Esophagus squamous epithelium (tissue), 5 donors: ENCODE measurements at regions not wholly inside any gene's neighbourhood (a gene's known extent, or its start where the extent isn't known, plus 50 kb on each side); places are given as distances from the start of the nearest gene placed in this dataset.

ENCODE experiments used
- DNase-seq: peaks from one replicate; lab custom pipeline; 2025; lab: John Stamatoyannopoulos, UW
- H3K27ac ChIP-seq, 4 donors: fragments of 200-600 bp; sonication (generic); one replicate each; pipeline ENCODE4 v1.5.1; 2016 to 2019; ENCODE audit warnings: mild to moderate bottlenecking in 1 of 4
- H3K27me3 ChIP-seq, 4 donors: fragments of 200-600 bp; sonication (generic); 1 replicate in 3 of 4; 2 replicates in 1 of 4; pipeline versions ENCODE4 v1.5.1 to v1.6.0; 2017 to 2021; ENCODE audit warnings: antibody characterized with exemption in 1 of 4
- H3K36me3 ChIP-seq, 3 donors: fragments of 200-600 bp; sonication (generic); one replicate each; pipeline ENCODE4 v1.5.1; 2016 to 2019
- H3K4me1 ChIP-seq, 3 donors: fragments of 200-600 bp; sonication (generic); one replicate each; pipeline ENCODE4 v1.5.1; 2017 to 2019
- H3K4me3 ChIP-seq, 4 donors: fragments of 200-600 bp; sonication (generic); 1 replicate in 3 of 4; 2 replicates in 1 of 4; pipeline ENCODE4 v1.5.1; 2016 to 2019; ENCODE audit warnings: mild to moderate bottlenecking in 2 of 4, moderate library complexity in 1 of 4
- H3K9me3 ChIP-seq, 3 donors: fragments of 200-600 bp; sonication (generic); one replicate each; pipeline ENCODE4 v1.5.1; 2016 to 2019
- POLR2A ChIP-seq, 4 donors: fragments of 450-650 bp; IDR thresholded peaks; one replicate each; pipeline ENCODE4 v1.6.1; 2017; ENCODE audit warnings: antibody characterized with exemption in 4 of 4, mild to moderate bottlenecking in 4 of 4, moderate library complexity in 3 of 4
- WGBS, 2 donors: methylation state at CpG; one replicate each; pipeline ENCODE4 v1.1.5; 2018; 5-methylcytosine and 5-hydroxymethylcytosine counted together
- intact Hi-C: fragments of 100-400 bp; cut with DNase I; formaldehyde crosslinking; loops from one replicate; pipeline ENCODE4 v1.15.0; 2022
- TF ChIP-seq, protein P1 (sequence below), 6 experiments: fragments of 450-650 bp in 4 of 6; fragments of 200-600 bp in 2 of 6; sonication (generic) in 2 of 6; IDR thresholded peaks; one replicate each; pipeline ENCODE4 v1.5.1; 2016 to 2019; ENCODE audit warnings: antibody characterized with exemption in 6 of 6, mild to moderate bottlenecking in 4 of 6, moderate library complexity in 4 of 6
- donor health status: DM: yes; HTN: yes; CAD: no.

DNA sequence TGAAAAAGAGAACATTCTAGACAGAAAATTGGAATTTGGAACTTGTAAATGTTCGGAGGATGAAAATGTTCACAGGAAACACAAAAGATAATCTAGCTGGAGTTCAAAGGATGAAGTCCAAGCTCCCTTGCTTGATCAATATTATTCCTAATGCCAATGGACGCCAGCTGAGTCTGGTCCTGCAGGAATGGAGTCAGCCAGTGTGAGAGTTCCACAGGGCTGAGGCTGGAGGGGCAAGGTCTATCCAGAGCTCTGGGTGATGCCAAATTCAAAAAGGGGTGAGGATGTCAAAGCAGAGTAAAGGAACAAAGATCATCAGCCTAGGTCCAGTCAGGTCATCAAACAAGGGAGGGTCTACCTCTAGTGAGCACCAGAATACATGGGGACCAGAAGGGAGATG lies 78.5 kb upstream of the CTNNA2 start:
- H3K4me3 ChIP-seq: no peak overlapping the region
- H3K27ac ChIP-seq: no peak overlapping the region
- H3K4me1 ChIP-seq: no peaks in the 10 kb centered on the region
- intact Hi-C loops: no loop called here
- no peaks in the 10 kb centered on the region for H3K36me3 ChIP-seq
- no peaks in the 10 kb centered on the region for H3K27me3 ChIP-seq
- TF ChIP-seq POLR2A (IDR thresholded peaks at IDR 0.05): no peak
- TF ChIP-seq, protein P1, sequence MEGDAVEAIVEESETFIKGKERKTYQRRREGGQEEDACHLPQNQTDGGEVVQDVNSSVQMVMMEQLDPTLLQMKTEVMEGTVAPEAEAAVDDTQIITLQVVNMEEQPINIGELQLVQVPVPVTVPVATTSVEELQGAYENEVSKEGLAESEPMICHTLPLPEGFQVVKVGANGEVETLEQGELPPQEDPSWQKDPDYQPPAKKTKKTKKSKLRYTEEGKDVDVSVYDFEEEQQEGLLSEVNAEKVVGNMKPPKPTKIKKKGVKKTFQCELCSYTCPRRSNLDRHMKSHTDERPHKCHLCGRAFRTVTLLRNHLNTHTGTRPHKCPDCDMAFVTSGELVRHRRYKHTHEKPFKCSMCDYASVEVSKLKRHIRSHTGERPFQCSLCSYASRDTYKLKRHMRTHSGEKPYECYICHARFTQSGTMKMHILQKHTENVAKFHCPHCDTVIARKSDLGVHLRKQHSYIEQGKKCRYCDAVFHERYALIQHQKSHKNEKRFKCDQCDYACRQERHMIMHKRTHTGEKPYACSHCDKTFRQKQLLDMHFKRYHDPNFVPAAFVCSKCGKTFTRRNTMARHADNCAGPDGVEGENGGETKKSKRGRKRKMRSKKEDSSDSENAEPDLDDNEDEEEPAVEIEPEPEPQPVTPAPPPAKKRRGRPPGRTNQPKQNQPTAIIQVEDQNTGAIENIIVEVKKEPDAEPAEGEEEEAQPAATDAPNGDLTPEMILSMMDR (IDR thresholded peaks at IDR 0.05): no peak
- H3K9me3 ChIP-seq: peaks cover 0 to 13% (median 0%) of the 10 kb centered on the region in 3 donors
- WGBS, 2 donors: 72% methylated on average over 2 of the region's 2 CpGs
- DNase-seq: no peak

DNA sequence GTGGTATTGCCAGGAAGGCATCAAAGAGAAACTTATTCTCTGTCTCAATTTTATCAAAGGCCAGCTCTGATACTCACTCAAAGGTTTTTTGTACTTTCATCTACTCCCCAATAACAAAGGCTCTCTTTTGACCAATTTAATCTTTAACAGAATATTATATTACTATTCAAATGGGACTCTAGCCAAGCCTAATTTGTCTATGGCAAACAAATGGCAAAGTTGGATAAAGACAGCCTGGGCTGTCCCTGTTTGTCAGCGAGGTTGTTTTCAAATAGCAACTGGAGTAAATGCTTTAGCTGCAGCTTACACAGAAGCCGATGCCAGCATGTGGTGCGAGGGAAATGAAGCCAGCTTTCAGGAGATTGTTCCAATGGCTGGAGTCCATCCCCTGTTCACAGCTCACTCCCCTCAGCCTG lies 80.1 kb upstream of the CTNNA2 start:
- H3K27ac ChIP-seq: no peak overlapping the region
- peaks cover 0 to 11% (median 0%) of the 10 kb centered on the region in 3 donors for H3K9me3 ChIP-seq
- H3K4me1 ChIP-seq: no peaks in the 10 kb centered on the region
- no peaks in the 10 kb centered on the region for H3K36me3 ChIP-seq
- TF ChIP-seq POLR2A (IDR thresholded peaks at IDR 0.05): no peak
- TF ChIP-seq, protein P1 (IDR thresholded peaks at IDR 0.05): no peak
- no peak for DNase-seq
- intact Hi-C loops: no loop called here
- no peaks in the 10 kb centered on the region for H3K27me3 ChIP-seq
- no peak overlapping the region for H3K4me3 ChIP-seq
- WGBS, 2 donors: 20 to 57% methylated on average over 3 of the region's 3 CpGs

DNA sequence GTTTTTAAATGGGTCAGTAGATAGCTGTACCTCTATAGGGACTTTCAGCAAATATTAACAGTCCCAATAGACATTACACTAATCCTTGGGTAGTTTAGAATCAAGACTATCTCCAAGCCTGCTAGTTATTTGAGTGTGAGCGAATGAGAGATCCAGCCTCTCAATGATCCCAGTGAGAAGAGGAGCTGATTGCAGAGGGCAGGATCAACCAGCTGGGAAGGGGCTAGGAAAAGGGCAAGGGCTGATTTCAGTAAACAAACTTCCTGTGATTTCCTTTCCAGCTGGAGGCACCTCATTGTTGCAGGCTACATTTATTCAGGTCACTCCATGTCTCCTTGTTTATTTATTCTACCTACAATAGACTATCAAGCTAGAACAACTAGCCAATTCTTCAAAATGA lies 84.1 kb upstream of the CTNNA2 start:
- H3K4me3 ChIP-seq: no peak overlapping the region
- no peaks in the 10 kb centered on the region for H3K4me1 ChIP-seq
- no peak for TF ChIP-seq POLR2A (IDR thresholded peaks at IDR 0.05)
- TF ChIP-seq, protein P1 (IDR thresholded peaks at IDR 0.05): no peak
- no peaks in the 10 kb centered on the region for H3K36me3 ChIP-seq
- no peak for DNase-seq
- intact Hi-C loops: no loop called here
- 36 to 40% methylated on average over 1 of the region's 1 CpG for WGBS, 2 donors
- H3K27me3 ChIP-seq: no peaks in the 10 kb centered on the region
- no peaks in the 10 kb centered on the region for H3K9me3 ChIP-seq
- H3K27ac ChIP-seq: no peak overlapping the region

DNA sequence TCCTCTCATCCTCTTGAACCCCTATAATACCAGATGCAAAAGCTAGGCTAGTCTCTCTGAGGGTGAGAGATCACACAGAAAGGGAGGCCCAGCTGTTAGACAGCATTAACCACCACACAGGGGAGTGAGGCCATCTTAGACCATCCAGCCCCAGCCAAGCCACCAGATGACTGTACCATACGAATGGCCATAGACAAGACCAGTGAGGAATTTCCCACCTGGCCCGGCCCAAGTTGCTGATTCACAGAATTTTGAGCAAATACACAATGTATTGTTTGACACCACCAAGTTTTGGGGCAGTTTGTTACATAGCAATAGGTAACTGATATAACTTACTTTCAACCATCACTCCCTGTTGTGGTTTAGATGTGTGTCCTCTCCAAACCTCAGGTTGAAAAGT lies 98.2 kb upstream of the CTNNA2 start:
- WGBS, 2 donors: 90% methylated on average over 2 of the region's 2 CpGs
- H3K9me3 ChIP-seq: peaks cover 0 to 7% (median 0%) of the 10 kb centered on the region in 3 donors
- no peaks in the 10 kb centered on the region for H3K27me3 ChIP-seq
- H3K27ac ChIP-seq: no peak overlapping the region
- DNase-seq: no peak
- H3K36me3 ChIP-seq: no peaks in the 10 kb centered on the region
- no peak overlapping the region for H3K4me3 ChIP-seq
- TF ChIP-seq, protein P1 (IDR thresholded peaks at IDR 0.05): no peak
- no peak for TF ChIP-seq POLR2A (IDR thresholded peaks at IDR 0.05)
- intact Hi-C loops: no loop called here
- H3K4me1 ChIP-seq: no peaks in the 10 kb centered on the region

DNA sequence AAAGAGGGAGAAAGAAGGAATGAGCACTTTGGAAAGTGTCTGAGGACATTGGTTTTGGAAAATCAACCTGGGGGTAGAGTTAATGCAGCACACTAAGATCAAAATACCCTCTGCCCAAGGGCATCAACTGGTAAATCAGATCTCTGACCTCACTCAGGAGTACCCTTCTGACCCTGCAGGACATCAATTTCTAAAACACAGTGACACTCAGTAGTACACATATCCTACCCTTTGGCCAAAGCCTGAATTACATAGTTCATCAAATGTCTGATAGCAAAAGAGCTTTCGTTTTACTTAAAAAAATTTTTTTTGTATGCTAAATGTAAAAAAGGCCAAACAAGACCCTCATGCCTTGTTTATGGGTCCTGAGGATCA lies 118.4 kb upstream of the CTNNA2 start:
- DNase-seq: no peak
- TF ChIP-seq, protein P1 (IDR thresholded peaks at IDR 0.05): no peak
- no peak for TF ChIP-seq POLR2A (IDR thresholded peaks at IDR 0.05)
- intact Hi-C loops: no loop called here
- Histone ChIP-seq H3K4me1 (no peaks in the 10 kb centered on the region), H3K27me3 (no peaks in the 10 kb centered on the region), H3K4me3 (no peak overlapping the region), H3K36me3 (no peaks in the 10 kb centered on the region), H3K27ac (no peak overlapping the region), H3K9me3 (peaks cover 0 to 4% (median 0%) of the 10 kb centered on the region in 3 donors)
- WGBS, 2 donors: 55 to 63% methylated on average over 1 of the region's 1 CpG
